ENCODE measurements at regions not wholly inside any gene's neighbourhood (a gene's known extent, or its start where the extent isn't known, plus 50 kb on each side); places are given as distances from the start of the nearest gene placed in this dataset.
A peak's percentile ranks its signal among the peaks of the same experiment; 100 is the strongest.

DNA sequence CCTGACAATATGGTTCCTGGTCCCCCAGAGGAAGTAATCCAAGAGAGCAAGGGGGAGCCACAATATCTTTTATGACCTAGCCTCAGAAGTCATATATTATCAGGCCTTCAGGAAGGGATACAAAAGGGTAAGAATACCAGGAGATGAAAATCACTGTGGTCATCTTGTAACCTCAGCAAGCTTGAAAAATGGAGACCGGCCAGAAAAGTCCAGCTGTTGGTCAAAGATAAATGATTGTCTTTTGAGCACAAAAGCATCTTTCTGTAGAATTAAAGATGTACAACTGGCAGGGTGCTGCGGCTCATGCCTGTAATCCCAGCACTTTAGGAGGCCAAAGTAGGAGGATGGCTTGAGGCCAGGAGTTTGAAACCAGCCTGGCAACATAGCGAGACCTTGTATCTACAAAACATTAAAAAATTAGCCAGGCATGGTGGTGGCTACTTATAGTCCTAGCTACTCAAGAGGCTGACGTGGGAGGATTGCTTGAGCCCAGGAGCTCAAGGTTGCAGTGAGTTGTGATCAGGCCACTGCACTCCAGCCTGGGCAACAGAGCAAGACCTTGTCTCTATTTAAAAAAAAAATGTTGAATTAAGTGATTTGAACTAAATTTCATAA lies 118.0 kb upstream of the MARCKS start:
- no peak for DNase-seq (ENCODE audit: low read depth)

- no peak for DNase-seq (ENCODE audit: low read depth)
Observed at GRCh38 chr6:113741651-113742050, 115.5 kb upstream of the MARCKS start.

DNA sequence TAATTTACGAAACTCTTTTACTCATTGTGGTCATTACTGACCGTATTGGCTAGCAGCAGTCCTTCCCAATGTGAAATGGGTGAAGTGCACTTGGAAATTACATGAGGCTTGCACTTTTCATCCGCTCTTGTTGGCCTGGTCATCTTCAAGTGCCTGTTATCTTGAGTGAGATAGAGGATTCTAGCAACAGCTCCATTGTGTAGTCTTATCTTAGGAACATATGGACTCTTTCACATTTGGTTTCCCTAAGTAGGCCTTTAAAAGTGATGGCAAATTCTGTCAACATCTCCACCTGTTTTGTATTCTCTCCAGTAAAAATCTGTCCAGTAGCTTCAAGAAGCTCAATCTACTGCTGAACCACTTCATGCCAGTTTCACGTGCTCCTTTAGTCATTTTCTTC lies 114.8 kb upstream of the MARCKS start:
- DNase-seq (ENCODE audit: low read depth), result no peak

DNA sequence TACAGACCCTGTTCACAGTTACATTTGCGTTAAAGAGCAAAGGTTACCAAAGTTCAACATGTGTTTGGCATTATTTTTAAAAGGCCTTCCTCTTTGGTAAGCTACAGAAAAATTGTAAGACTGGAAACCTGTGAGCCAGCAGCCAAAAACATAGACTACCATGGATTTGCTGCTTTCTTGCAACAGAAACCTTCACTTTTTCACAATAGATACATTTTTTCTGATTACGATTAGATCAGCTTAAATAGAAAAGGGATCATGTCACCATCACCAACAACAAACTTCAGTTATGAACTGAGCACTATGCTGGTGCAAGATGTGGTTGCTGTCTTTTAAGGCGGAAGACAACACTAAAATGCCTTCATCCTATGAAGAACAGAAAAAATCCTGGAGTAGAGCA lies 112.3 kb upstream of the MARCKS start:
- no peak for DNase-seq (ENCODE audit: low read depth)

DNA sequence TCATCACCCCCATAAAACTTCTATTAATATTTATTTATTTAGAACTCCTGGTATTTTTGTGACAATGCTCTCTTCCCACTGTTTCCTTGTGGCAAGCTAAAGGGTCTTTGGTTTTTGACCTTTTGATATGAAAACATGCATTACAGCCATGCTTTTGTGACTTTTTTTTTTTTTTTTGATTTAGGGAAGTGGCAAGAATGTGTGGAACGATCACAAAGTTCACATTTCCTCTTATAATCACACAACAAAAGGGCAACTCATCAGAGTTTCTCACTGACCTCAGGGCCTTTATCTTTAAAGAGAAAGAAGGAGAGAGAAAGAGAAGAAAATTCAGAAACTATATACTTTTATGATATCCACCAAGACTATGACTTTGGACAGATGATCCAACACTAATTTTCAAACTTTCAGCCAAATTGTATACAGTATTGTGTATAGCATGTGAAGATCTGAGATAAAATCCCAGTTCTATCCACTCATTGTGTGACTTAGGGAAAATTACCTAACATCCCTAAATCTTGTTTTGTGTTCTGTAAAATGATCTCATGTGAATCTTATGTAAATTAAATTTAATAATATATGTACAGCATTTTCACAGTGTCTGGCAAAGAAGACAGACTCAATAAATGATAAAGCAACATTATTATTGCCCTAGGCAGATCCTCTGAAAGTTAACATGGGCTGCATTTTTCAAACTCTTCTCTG lies 106.8 kb upstream of the MARCKS start:
- no peak for DNase-seq (ENCODE audit: low read depth)

DNA sequence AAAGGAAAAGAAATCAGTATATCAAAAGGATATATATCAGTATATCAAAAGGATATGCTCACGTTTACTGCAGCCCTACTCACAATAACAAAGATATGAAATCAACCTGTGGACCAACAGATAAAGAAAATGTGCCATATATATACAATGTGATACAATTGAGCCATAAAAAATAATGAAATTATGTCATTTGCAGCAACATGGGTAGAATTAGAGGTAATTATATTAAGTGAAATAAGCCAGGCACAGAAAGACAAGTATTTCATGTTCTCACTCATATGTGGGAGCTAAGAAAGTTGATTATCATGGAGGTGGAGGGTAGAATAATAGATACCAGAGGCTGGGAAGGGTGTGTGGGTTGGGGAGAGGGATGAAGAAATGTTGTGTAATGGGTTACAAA lies 102.9 kb upstream of the MARCKS start:
- no peak for DNase-seq (ENCODE audit: low read depth)

GRCh38 chr6:113755449-113756289 lies 101.5 kb upstream of the MARCKS start:
- no peak for DNase-seq (ENCODE audit: low read depth)

DNA sequence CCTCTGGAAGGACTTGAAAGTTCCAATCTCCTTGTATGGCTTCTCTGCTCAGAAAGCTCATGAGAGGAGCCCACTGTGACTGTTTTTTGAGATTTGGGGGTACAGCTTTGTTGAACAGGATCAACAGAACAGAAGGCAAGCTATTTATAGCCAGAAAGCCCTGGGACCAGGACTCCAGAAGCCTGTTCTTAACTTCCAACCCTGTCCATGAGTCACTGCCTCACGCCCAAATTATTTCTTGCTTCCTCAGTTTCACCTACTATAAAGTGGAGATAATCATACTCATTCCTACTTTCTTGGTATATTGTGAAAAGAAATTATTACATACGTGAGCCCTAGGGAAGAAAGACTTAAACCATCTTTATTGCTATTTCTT lies 100.9 kb upstream of the MARCKS start:
- no peak for DNase-seq (ENCODE audit: low read depth)

GRCh38 chr6:113758214-113758613 lies 98.9 kb upstream of the MARCKS start:
- no peak for DNase-seq (ENCODE audit: low read depth)

- peak; percentile 15 for DNase-seq (ENCODE audit: low read depth)
Observed at GRCh38 chr6:113758826-113759574, 98.1 kb upstream of the MARCKS start.

- no peak for DNase-seq (ENCODE audit: low read depth)
Observed at GRCh38 chr6:113762641-113763040, 94.5 kb upstream of the MARCKS start.

- peak; percentile 23 for DNase-seq (ENCODE audit: low read depth)
Observed at GRCh38 chr6:113763311-113763766, 93.8 kb upstream of the MARCKS start.

DNA sequence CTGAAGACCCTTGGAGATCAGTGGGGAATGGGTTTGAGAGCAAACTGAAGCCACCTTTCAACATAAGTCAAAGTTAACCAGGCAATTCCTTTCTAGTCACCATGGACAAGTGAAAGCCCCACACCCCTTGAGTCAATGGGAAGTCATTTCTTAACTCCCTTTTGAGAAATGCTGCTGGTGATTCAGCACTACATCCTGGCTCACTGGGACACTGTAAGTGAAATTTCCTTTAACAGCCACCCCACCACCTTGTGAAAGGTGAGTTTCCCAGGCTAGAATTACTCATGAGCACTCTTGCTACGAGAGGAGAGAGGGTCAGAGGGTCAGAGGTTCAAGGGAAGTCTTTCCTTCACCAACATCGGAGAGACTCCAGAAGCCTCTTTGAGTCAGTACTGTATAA lies 93.3 kb upstream of the MARCKS start:
- peak; percentile 77 for DNase-seq (ENCODE audit: low read depth)

GRCh38 chr6:113765909-113766308 lies 91.2 kb upstream of the MARCKS start:
- DNase-seq (ENCODE audit: low read depth), result no peak

- no peak for DNase-seq (ENCODE audit: low read depth)
Observed at GRCh38 chr6:113767985-113768384, 89.2 kb upstream of the MARCKS start.

DNA sequence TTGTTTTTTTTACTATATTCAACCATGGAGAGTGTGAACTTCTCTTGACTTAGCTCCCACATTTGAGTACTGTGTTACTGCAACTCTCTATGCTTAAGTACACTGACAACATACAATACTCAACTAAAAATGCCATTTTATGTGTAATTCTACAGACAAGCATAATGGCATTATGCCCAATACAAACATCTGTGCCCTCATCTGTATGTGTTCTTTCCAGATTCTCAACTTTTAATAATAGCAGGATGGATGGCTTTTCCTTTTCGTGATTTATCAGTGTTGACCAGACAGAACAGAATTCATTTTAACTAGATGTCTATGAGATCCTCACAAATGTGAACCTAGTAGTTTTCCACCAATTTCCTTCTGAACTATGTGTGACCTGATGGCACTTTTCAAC lies 84.2 kb upstream of the MARCKS start:
- no peak for DNase-seq (ENCODE audit: low read depth)

GRCh38 chr6:113774127-113774825 lies 82.9 kb upstream of the MARCKS start:
- no peak for DNase-seq (ENCODE audit: low read depth)

DNA sequence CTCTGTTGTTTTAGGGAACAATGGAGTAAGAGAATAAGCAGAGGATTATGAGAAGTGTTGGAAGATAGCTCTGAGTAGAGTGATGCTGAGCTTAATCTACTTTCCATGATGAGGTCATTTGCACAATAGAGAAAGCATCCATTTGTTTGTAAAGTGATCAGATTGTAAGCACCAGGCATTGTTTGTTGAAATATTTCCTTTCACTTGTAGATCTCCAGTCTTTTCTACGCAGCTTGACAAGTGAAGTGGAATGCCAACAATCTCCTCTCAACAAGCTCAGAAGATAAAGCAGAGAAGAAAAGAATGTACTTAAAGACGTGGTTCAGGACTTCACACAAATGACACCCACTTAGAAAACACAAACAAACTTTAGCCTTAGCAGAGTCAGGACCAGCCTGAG lies 80.1 kb upstream of the MARCKS start:
- DNase-seq (ENCODE audit: low read depth), result no peak

DNA sequence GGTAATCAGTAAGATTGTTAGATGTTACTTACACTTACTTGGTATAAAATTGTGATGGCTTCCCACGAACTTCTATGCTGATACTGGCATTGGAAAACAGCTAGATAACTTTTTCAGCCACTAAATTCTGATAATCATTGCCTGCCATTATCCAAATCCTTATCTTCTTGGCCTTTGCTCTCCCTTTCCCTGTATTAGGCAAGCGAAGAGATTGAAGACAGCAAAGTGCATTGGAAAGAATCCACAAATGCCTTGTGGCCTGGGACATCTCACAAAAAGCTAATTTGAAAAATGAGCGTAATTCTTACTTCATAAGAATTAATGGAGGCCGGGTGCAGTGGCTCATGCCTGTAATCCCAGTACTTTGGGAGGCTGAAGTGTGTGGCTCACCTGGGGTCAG lies 79.5 kb upstream of the MARCKS start:
- no peak for DNase-seq (ENCODE audit: low read depth)

GRCh38 chr6:113779656-113780055 lies 77.5 kb upstream of the MARCKS start:
- no peak for DNase-seq (ENCODE audit: low read depth)

- DNase-seq (ENCODE audit: low read depth), result no peak
Observed at GRCh38 chr6:113782636-113783035, 74.5 kb upstream of the MARCKS start.

- no peak for DNase-seq (ENCODE audit: low read depth)
Observed at GRCh38 chr6:113786168-113786567, 71.0 kb upstream of the MARCKS start.
